Left ventricle myocardium superior (tissue), 1 donor: ENCODE measurements at regions not wholly inside any gene's neighbourhood (a gene's known extent, or its start where the extent isn't known, plus 50 kb on each side); places are given as distances from the start of the nearest gene placed in this dataset.

Experiments
- ATAC-seq: fragments of 200-7000 bp; cut with Tn5 transposase; one replicate; pipeline ENCODE4 v1.9.1; 2020; ENCODE audit warnings: mild to moderate bottlenecking, moderate library complexity
- DNase-seq: peaks from one replicate; pipeline ENCODE4 v3.0.0-alpha.2; 2020
- intact Hi-C: fragments of 100-400 bp; cut with micrococcal nuclease; formaldehyde crosslinking; loops from one replicate; pipeline ENCODE4 v1.11.0; 2022
- donor health status: DM: no; HTN: yes; CAD: no; lungs with severe emphysema.

GRCh38 chr2:24439971-24440340, 51.1 kb upstream of the NCOA1 start:
- intact Hi-C loops = no loop called here
- DNase-seq (no peak), ATAC-seq (no peak)

- intact Hi-C loops = no loop called here
- ATAC-seq (no peak), DNase-seq (no peak)
Observed at GRCh38 chr2:24439280-24439970, 51.6 kb upstream of the NCOA1 start.

- no peak for ATAC-seq
- DNase-seq = no peak
- intact Hi-C loops = no loop called here
Observed at GRCh38 chr2:24438106-24438505, 52.9 kb upstream of the NCOA1 start.

- ATAC-seq (peak; percentile 85), DNase-seq (peak; percentile 54)
- intact Hi-C loops = no loop called here
Observed at GRCh38 chr2:24435391-24436316, 55.4 kb upstream of the NCOA1 start.

- ATAC-seq = peak; percentile 71
Observed at GRCh38 chr2:24434541-24434940, 56.5 kb upstream of the NCOA1 start.

GRCh38 chr2:24432735-24433134, 58.3 kb upstream of the NCOA1 start:
- intact Hi-C loops = no loop called here
- ATAC-seq = no peak
- DNase-seq = no peak

More at GRCh38 chr2:24434541-24434940, 56.5 kb upstream of the NCOA1 start:
- intact Hi-C loops = no loop called here
- DNase-seq = peak; percentile 65

GRCh38 chr2:24432121-24432520, 58.9 kb upstream of the NCOA1 start:
- intact Hi-C loops = no loop called here
- ATAC-seq (no peak), DNase-seq (no peak)

GRCh38 chr2:24429197-24430074, 61.6 kb upstream of the NCOA1 start:
- intact Hi-C loops = no loop called here
- ATAC-seq = no peak
- no peak for DNase-seq

- ATAC-seq (no peak), DNase-seq (no peak)
- intact Hi-C loops = loop anchor here (5.0 kb wide), 1 partner anchor 403 kb away; no protein-coding TSS in a partner anchor
Observed at GRCh38 chr2:24424387-24424786, 64.1 kb upstream of the ITSN2 start.

- ATAC-seq (no peak), DNase-seq (no peak)
- intact Hi-C loops = loop anchor here (5.0 kb wide), 1 partner anchor 404 kb away; no protein-coding TSS in a partner anchor
Observed at GRCh38 chr2:24423095-24423494, 62.8 kb upstream of the ITSN2 start.

GRCh38 chr2:24421668-24422067, 61.3 kb upstream of the ITSN2 start:
- intact Hi-C loops = loop anchor here (5.0 kb wide), 1 partner anchor 406 kb away; no protein-coding TSS in a partner anchor
- peak; percentile 83 for ATAC-seq
- peak; percentile 60 for DNase-seq

GRCh38 chr2:24420373-24420772, 60.0 kb upstream of the ITSN2 start:
- ATAC-seq = no peak
- intact Hi-C loops = loop anchor here (5.0 kb wide), 1 partner anchor 407 kb away; no protein-coding TSS in a partner anchor
- DNase-seq = no peak

- intact Hi-C loops = no loop called here
- ATAC-seq (no peak), DNase-seq (no peak)
Observed at GRCh38 chr2:24418166-24418841, 58.0 kb upstream of the ITSN2 start.

GRCh38 chr2:24412812-24413211, 52.5 kb upstream of the ITSN2 start:
- DNase-seq (no peak), ATAC-seq (no peak)
- intact Hi-C loops = no loop called here

- intact Hi-C loops = no loop called here
- ATAC-seq (no peak), DNase-seq (no peak)
Observed at GRCh38 chr2:24411488-24412151, 51.3 kb upstream of the ITSN2 start.

GRCh38 chr2:24410976-24411375, 50.6 kb upstream of the ITSN2 start:
- ATAC-seq (no peak), DNase-seq (no peak)
- intact Hi-C loops = no loop called here

GRCh38 chr2:24409700-24410556, 49.6 kb upstream of the ITSN2 start:
- DNase-seq = no peak
- peak; percentile 82 for ATAC-seq
- intact Hi-C loops = loop anchor here (5.0 kb wide), 1 partner anchor 417 kb away; no protein-coding TSS in a partner anchor
